Embryonic facial prominence (tissue), 1 donor: ENCODE measurements at regions not wholly inside any gene's neighbourhood (a gene's known extent, or its start where the extent isn't known, plus 50 kb on each side); places are given as distances from the start of the nearest gene placed in this dataset.
"Not testable (repeated sequence)": the region's sequence is repeated elsewhere in the genome, so short reads cannot be mapped to it uniquely, and the experiment has no call there.

ENCODE experiments used
- DNase-seq: peaks from one replicate; pipeline ENCODE4 v3.0.0-alpha.2; 2016; ENCODE audit errors: extremely low spot score

- DNase-seq: no peak
These were observed 94.7 kb upstream of the FOXN2 start for GRCh38 chr2:48219555-48220436.

GRCh38 chr2:48220501-48220900 is 94.0 kb upstream of the FOXN2 start:
- DNase-seq: no peak

GRCh38 chr2:48221846-48222516 is 92.5 kb upstream of the FOXN2 start:
- no peak for DNase-seq

- no peak for DNase-seq
These were observed 86.7 kb upstream of the FOXN2 start for GRCh38 chr2:48227617-48228344.

GRCh38 chr2:48228345-48228684 is 86.2 kb upstream of the FOXN2 start:
- DNase-seq: no peak

GRCh38 chr2:48229063-48229462 is 85.4 kb upstream of the FOXN2 start:
- no peak for DNase-seq

- DNase-seq: no peak
These were observed 83.6 kb upstream of the FOXN2 start for GRCh38 chr2:48230834-48231233.

- DNase-seq: no peak
These were observed 82.1 kb upstream of the FOXN2 start for GRCh38 chr2:48232351-48232750.

- no peak for DNase-seq
These were observed 81.5 kb upstream of the FOXN2 start for GRCh38 chr2:48233005-48233404.

GRCh38 chr2:48233824-48234223 is 80.7 kb upstream of the FOXN2 start:
- not testable (repeated sequence) for DNase-seq

GRCh38 chr2:48235076-48235475 is 79.4 kb upstream of the FOXN2 start:
- DNase-seq: no peak

GRCh38 chr2:48238381-48238780 is 76.1 kb upstream of the FOXN2 start:
- DNase-seq: no peak

- no peak for DNase-seq
These were observed 73.6 kb upstream of the FOXN2 start for GRCh38 chr2:48240912-48241311.

- no peak for DNase-seq
These were observed 67.3 kb upstream of the FOXN2 start for GRCh38 chr2:48247206-48247605.

GRCh38 chr2:48248251-48248933 is 66.1 kb upstream of the FOXN2 start:
- no peak for DNase-seq

GRCh38 chr2:48249025-48249424 is 65.5 kb upstream of the FOXN2 start:
- no peak for DNase-seq

GRCh38 chr2:48249631-48250473 is 64.6 kb upstream of the FOXN2 start:
- no peak for DNase-seq

GRCh38 chr2:48250474-48250844 is 64.0 kb upstream of the FOXN2 start:
- DNase-seq: no peak

- no peak for DNase-seq
These were observed 63.5 kb upstream of the FOXN2 start for GRCh38 chr2:48250943-48251342.

- no peak for DNase-seq
These were observed 62.9 kb upstream of the FOXN2 start for GRCh38 chr2:48251437-48252148.

- DNase-seq: no peak
These were observed 61.2 kb upstream of the FOXN2 start for GRCh38 chr2:48253301-48253700.
